Keratinocyte (primary cell): ENCODE measurements at regions not wholly inside any gene's neighbourhood (a gene's known extent, or its start where the extent isn't known, plus 50 kb on each side); places are given as distances from the start of the nearest gene placed in this dataset.

Experiments used
- EZH2 ChIP-seq: IDR thresholded peaks from one replicate; pipeline ENCODE4 v1.6.1; 2012; ENCODE audit warnings: inconsistent platforms, mild to moderate bottlenecking, low read length, moderate library complexity
- TF ChIP-seq, protein P1 (sequence below), 3 experiments: IDR thresholded peaks in 1 of 3; conservative IDR thresholded peaks in 1 of 3; optimal IDR thresholded peaks in 1 of 3; 2 replicates in 2 of 3; 3 replicates in 1 of 3; pipeline versions ENCODE3 to v1.5.1; 2011; ENCODE audit warnings: low read length in 3 of 3, mild to moderate bottlenecking in 3 of 3, moderate library complexity in 2 of 3, control low read depth in 1 of 3, inconsistent platforms in 1 of 3; ENCODE audit not compliant: insufficient read depth in 2 of 3; ENCODE audit errors: extremely low read depth in 1 of 3

- TF ChIP-seq EZH2, result no peak
- TF ChIP-seq, protein P1, sequence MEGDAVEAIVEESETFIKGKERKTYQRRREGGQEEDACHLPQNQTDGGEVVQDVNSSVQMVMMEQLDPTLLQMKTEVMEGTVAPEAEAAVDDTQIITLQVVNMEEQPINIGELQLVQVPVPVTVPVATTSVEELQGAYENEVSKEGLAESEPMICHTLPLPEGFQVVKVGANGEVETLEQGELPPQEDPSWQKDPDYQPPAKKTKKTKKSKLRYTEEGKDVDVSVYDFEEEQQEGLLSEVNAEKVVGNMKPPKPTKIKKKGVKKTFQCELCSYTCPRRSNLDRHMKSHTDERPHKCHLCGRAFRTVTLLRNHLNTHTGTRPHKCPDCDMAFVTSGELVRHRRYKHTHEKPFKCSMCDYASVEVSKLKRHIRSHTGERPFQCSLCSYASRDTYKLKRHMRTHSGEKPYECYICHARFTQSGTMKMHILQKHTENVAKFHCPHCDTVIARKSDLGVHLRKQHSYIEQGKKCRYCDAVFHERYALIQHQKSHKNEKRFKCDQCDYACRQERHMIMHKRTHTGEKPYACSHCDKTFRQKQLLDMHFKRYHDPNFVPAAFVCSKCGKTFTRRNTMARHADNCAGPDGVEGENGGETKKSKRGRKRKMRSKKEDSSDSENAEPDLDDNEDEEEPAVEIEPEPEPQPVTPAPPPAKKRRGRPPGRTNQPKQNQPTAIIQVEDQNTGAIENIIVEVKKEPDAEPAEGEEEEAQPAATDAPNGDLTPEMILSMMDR (optimal IDR thresholded peaks at IDR 0.05 in 1 of 3, IDR thresholded peaks at IDR 0.05 in 1 of 3, conservative IDR thresholded peaks at IDR 0.05 in 1 of 3; ENCODE audit: extremely low read depth in 1 of 3, insufficient read depth in 2 of 3, low read length in 3 of 3), result no peak
Observed at GRCh38 chr4:72991873-72992272, 77.6 kb downstream of the COX18 start.
